WTC11 (cell line): ENCODE measurements at regions not wholly inside any gene's neighbourhood (a gene's known extent, or its start where the extent isn't known, plus 50 kb on each side); places are given as distances from the start of the nearest gene placed in this dataset.

Source experiments
- ATAC-seq: fragments of 200-7000 bp; cut with Tn5 transposase; 2 replicates; pipeline ENCODE4 v1.10.0; 2021; ENCODE audit warnings: mild to moderate bottlenecking, moderate library complexity
- CTCF ChIA-PET: fragments of 300-600 bp; sonication (Branson Sonifier 250); formaldehyde crosslinking; loops from one replicate; lab custom pipeline; 2021; ENCODE audit warnings: antibody characterized with exemption; lab: Charles Lee
- POLR2A ChIA-PET: fragments of 350-600 bp; sonication (Branson Sonifier 250); formaldehyde crosslinking; loops from one replicate; lab custom pipeline; 2021; ENCODE audit warnings: antibody characterized with exemption; lab: Charles Lee
- DNase-seq: peaks from one replicate; pipeline ENCODE4 v3.0.0; 2021; ENCODE audit warnings: low spot score
- H3K27ac Mint-ChIP-seq: 2 replicates; pipeline ENCODE4 v1.8.0; 2021; ENCODE audit warnings: mixed read lengths
- H3K27me3 Mint-ChIP-seq: 2 replicates; pipeline ENCODE4 v1.8.0; 2021; ENCODE audit warnings: low read depth, mild to moderate bottlenecking, moderate library complexity, mixed read lengths
- H3K36me3 Mint-ChIP-seq: 2 replicates; pipeline ENCODE4 v1.8.0; 2021; ENCODE audit warnings: mixed read lengths
- H3K4me1 Mint-ChIP-seq: 2 replicates; pipeline ENCODE4 v1.8.0; 2022; ENCODE audit warnings: mixed read lengths
- H3K4me3 Mint-ChIP-seq: 2 replicates; pipeline ENCODE4 v1.8.0; 2021; ENCODE audit warnings: mild to moderate bottlenecking, moderate library complexity, mixed read lengths
- H3K9me3 Mint-ChIP-seq: 2 replicates; pipeline ENCODE4 v1.8.0; 2021; ENCODE audit warnings: mixed read lengths
- AR ChIP-seq: fragments of 250-450 bp; sonication (Bioruptor Pico); IDR thresholded peaks from 2 replicates; pipeline ENCODE4 v1.9.0; 2021; ENCODE audit warnings: mild to moderate bottlenecking
- ARID4B ChIP-seq: sonication (generic); formaldehyde crosslinking; IDR thresholded peaks from 2 replicates; pipeline ENCODE4 v1.8.0; 2023; ENCODE audit warnings: missing genetic modification reagents, mild to moderate bottlenecking, borderline replicate concordance
- ESRRA ChIP-seq: sonication (generic); formaldehyde crosslinking; IDR thresholded peaks from 2 replicates; pipeline ENCODE4 v1.8.1; 2022; ENCODE audit warnings: mild to moderate bottlenecking, missing genetic modification reagents, borderline replicate concordance
- FOXK1 ChIP-seq: sonication (generic); formaldehyde crosslinking; IDR thresholded peaks from 2 replicates; pipeline ENCODE4 v1.8.0; 2022; ENCODE audit warnings: mild to moderate bottlenecking, moderate library complexity, missing genetic modification reagents
- FOXP1 ChIP-seq: sonication (generic); formaldehyde crosslinking; IDR thresholded peaks from 2 replicates; pipeline ENCODE4 v1.8.0; 2022; ENCODE audit warnings: missing genetic modification reagents, mild to moderate bottlenecking, moderate library complexity, borderline replicate concordance
- NFE2L1 ChIP-seq: sonication (generic); formaldehyde crosslinking; IDR thresholded peaks from 2 replicates; pipeline ENCODE4 v1.8.1; 2023; ENCODE audit warnings: missing genetic modification reagents
- PRDM15 ChIP-seq: sonication (generic); formaldehyde crosslinking; IDR thresholded peaks from 2 replicates; pipeline ENCODE4 v1.8.0; 2022; ENCODE audit warnings: missing genetic modification reagents
- TCF7 ChIP-seq: sonication (generic); formaldehyde crosslinking; IDR thresholded peaks from 2 replicates; pipeline ENCODE4 v1.8.0; 2022; ENCODE audit warnings: mild to moderate bottlenecking, low read depth, missing genetic modification reagents, moderate library complexity

GRCh38 chr21:38915546-38915945 lies 109.8 kb downstream of the ETS2 start (continued):
- no peak for TF ChIP-seq ESRRA (CRISPR knock-in tag)
- no peak for TF ChIP-seq TCF7 (CRISPR knock-in tag)

- Mint-ChIP-seq H3K4me3 (no peak overlapping the region), H3K27ac (no peak overlapping the region), H3K4me1 (peaks cover 27% of the 10 kb centered on the region), H3K27me3 (peaks cover 14% of the 10 kb centered on the region), H3K36me3 (no peaks in the 10 kb centered on the region), H3K9me3 (no peaks in the 10 kb centered on the region)
- ChIA-PET CTCF (interaction anchor here (0.9 to 1.4 kb wide), 5 partner anchors 38 to 410 kb away, joined by 3 to 4 read pairs (median 3); no protein-coding TSS in a partner anchor), POLR2A (no interaction called here)
- ATAC-seq (peak; percentile 30), DNase-seq (no peak)
- no peak for TF ChIP-seq FOXK1 (CRISPR knock-in tag)
- no peak for TF ChIP-seq ARID4B (CRISPR knock-in tag)
- no peak for TF ChIP-seq PRDM15
These were observed 109.0 kb downstream of the ETS2 start for GRCh38 chr21:38914528-38915293.

GRCh38 chr21:38913893-38914527 lies 108.3 kb downstream of the ETS2 start:
- H3K36me3 Mint-ChIP-seq: no peaks in the 10 kb centered on the region
- H3K4me3 Mint-ChIP-seq: no peak overlapping the region
- H3K4me1 Mint-ChIP-seq: peaks cover 27% of the 10 kb centered on the region
- POLR2A ChIA-PET: no interaction called here
- DNase-seq: no peak
- no peak for TF ChIP-seq AR (CRISPR knock-in tag)
- 0 out of 2 replicates have a peak, but pooled peaks have one; percentile 61 for TF ChIP-seq NFE2L1 (CRISPR knock-in tag)
- 0 out of 2 replicates have a peak, but pooled peaks have one; percentile 7 for TF ChIP-seq FOXP1 (CRISPR knock-in tag)
- H3K27ac Mint-ChIP-seq: no peak overlapping the region
- CTCF ChIA-PET: interaction anchor here (1.0 to 1.4 kb wide), 3 partner anchors 38 to 123 kb away, joined by 3 to 4 read pairs (median 3); no protein-coding TSS in a partner anchor
- H3K9me3 Mint-ChIP-seq: no peaks in the 10 kb centered on the region
- ATAC-seq: no peak
- peaks cover 14% of the 10 kb centered on the region for H3K27me3 Mint-ChIP-seq
